H9 (cell line): ENCODE measurements at regions not wholly inside any gene's neighbourhood (a gene's known extent, or its start where the extent isn't known, plus 50 kb on each side); places are given as distances from the start of the nearest gene placed in this dataset.

Experiments
- DNase-seq: peaks from one replicate; pipeline ENCODE4 v3.0.0-alpha.2; 2017
- H2AFZ ChIP-seq: one replicate; pipeline ENCODE4 v1.6.1; 2013; ENCODE audit warnings: mild to moderate bottlenecking, low read length, control low read depth, moderate library complexity
- H2AK5ac ChIP-seq: 2 replicates; pipeline ENCODE4 v1.6.1; 2013; ENCODE audit warnings: low read length, control low read depth, mixed read lengths; ENCODE audit not compliant: insufficient read length
- H2BK120ac ChIP-seq: one replicate; pipeline ENCODE4 v1.6.1; 2013; ENCODE audit warnings: low read depth, mild to moderate bottlenecking, low read length, control low read depth, inconsistent platforms; ENCODE audit not compliant: poor library complexity, severe bottlenecking
- H2BK12ac ChIP-seq: 2 replicates; pipeline ENCODE4 v1.6.1; 2013; ENCODE audit warnings: low read length, control low read depth, mixed read lengths, low read depth; ENCODE audit not compliant: insufficient read length
- H2BK15ac ChIP-seq: 2 replicates; pipeline ENCODE4 v1.6.1; 2013; ENCODE audit warnings: low read depth, low read length, control low read depth
- H2BK20ac ChIP-seq: one replicate; pipeline ENCODE4 v1.6.1; 2013; ENCODE audit warnings: low read depth, mild to moderate bottlenecking, low read length, control low read depth, inconsistent platforms; ENCODE audit not compliant: poor library complexity, severe bottlenecking
- H2BK5ac ChIP-seq: 2 replicates; pipeline ENCODE4 v1.6.1; 2013; ENCODE audit warnings: low read length, control low read depth, mixed read lengths; ENCODE audit not compliant: insufficient read length
- H3K14ac ChIP-seq: 2 replicates; pipeline ENCODE4 v1.6.1; 2013; ENCODE audit warnings: low read length, control low read depth; ENCODE audit not compliant: insufficient read depth
- H3K18ac ChIP-seq: 2 replicates; pipeline ENCODE4 v1.6.1; 2013; ENCODE audit warnings: low read depth, mild to moderate bottlenecking, mixed read lengths, low read length, control low read depth; ENCODE audit not compliant: insufficient read length
- H3K23ac ChIP-seq: 2 replicates; pipeline ENCODE4 v1.6.1; 2013; ENCODE audit warnings: low read length, control low read depth, mixed read lengths, low read depth; ENCODE audit not compliant: insufficient read length
- H3K23me2 ChIP-seq: 2 replicates; pipeline ENCODE4 v1.6.1; 2013; ENCODE audit warnings: low read depth, mild to moderate bottlenecking, mixed read lengths, low read length, control low read depth; ENCODE audit not compliant: insufficient read length, poor library complexity, severe bottlenecking
- H3K27ac ChIP-seq: 2 replicates; pipeline ENCODE4 v1.5.1; 2013; ENCODE audit warnings: low read length, control low read depth, mixed read lengths, low read depth; ENCODE audit not compliant: insufficient read length
- H3K27me3 ChIP-seq: 2 replicates; pipeline ENCODE4 v1.6.1; 2013; ENCODE audit warnings: low read length, control low read depth, inconsistent platforms; ENCODE audit not compliant: insufficient read depth
- H3K4ac ChIP-seq: 2 replicates; pipeline ENCODE4 v1.6.1; 2013; ENCODE audit warnings: low read depth, mild to moderate bottlenecking, control low read depth, inconsistent platforms, low read length, moderate library complexity
- H3K4me1 ChIP-seq: 2 replicates; pipeline ENCODE4 v1.6.1; 2013; ENCODE audit warnings: low read length, control low read depth, inconsistent platforms; ENCODE audit not compliant: insufficient read depth
- H3K4me2 ChIP-seq: 2 replicates; pipeline ENCODE4 v1.6.1; 2013; ENCODE audit warnings: low read length, control low read depth, mixed read lengths; ENCODE audit not compliant: insufficient read length, insufficient read depth
- H3K56ac ChIP-seq: 2 replicates; pipeline ENCODE4 v1.6.1; 2013; ENCODE audit warnings: low read depth, mild to moderate bottlenecking, mixed read lengths, low read length, control low read depth; ENCODE audit not compliant: insufficient read length
- H3K79me1 ChIP-seq: 2 replicates; pipeline ENCODE4 v1.6.1; 2013; ENCODE audit warnings: low read depth, mild to moderate bottlenecking, moderate library complexity, low read length, control low read depth, inconsistent platforms; ENCODE audit not compliant: insufficient read depth, poor library complexity, severe bottlenecking
- H3K79me2 ChIP-seq: 2 replicates; pipeline ENCODE4 v1.6.1; 2013; ENCODE audit warnings: low read length, control low read depth, inconsistent platforms; ENCODE audit not compliant: insufficient read depth
- H3K9ac ChIP-seq: 2 replicates; pipeline ENCODE4 v1.6.1; 2013; ENCODE audit warnings: low read length, control low read depth, mixed read lengths; ENCODE audit not compliant: insufficient read length; ENCODE audit errors: extremely low read depth
- H3K9me3 ChIP-seq: one replicate; pipeline ENCODE4 v1.6.1; 2013; ENCODE audit warnings: low read depth, low read length, inconsistent platforms; ENCODE audit not compliant: control insufficient read depth
- H3T11ph ChIP-seq: one replicate; pipeline ENCODE4 v1.6.1; 2013; ENCODE audit warnings: mild to moderate bottlenecking, low read length, control low read depth, inconsistent platforms
- H4K20me1 ChIP-seq: one replicate; pipeline ENCODE4 v1.6.1; 2013; ENCODE audit not compliant: control insufficient read depth, insufficient read length, insufficient read depth
- H4K5ac ChIP-seq: 2 replicates; pipeline ENCODE4 v1.6.1; 2013; ENCODE audit warnings: low read depth, mild to moderate bottlenecking, mixed read lengths, low read length, control low read depth; ENCODE audit not compliant: insufficient read length
- H4K8ac ChIP-seq: replicated peaks from 2 replicates; pipeline ENCODE4 v1.6.1; 2013; ENCODE audit warnings: low read length, control low read depth, mixed read lengths, low read depth; ENCODE audit not compliant: insufficient read length
- H4K91ac ChIP-seq: 2 replicates; pipeline ENCODE4 v1.6.1; 2013; ENCODE audit warnings: low read depth, mild to moderate bottlenecking, moderate library complexity, mixed read lengths, low read length, control low read depth; ENCODE audit not compliant: insufficient read length
- H3K27ac Mint-ChIP-seq, 3 experiments: 2 replicates in 2 of 3; 3 replicates in 1 of 3; pipeline ENCODE4 v1.8.0; 2020 to 2021; ENCODE audit warnings: mixed read lengths in 3 of 3, mild to moderate bottlenecking in 1 of 3, moderate library complexity in 1 of 3
- H3K27me3 Mint-ChIP-seq: 2 replicates; pipeline ENCODE4 v1.8.0; 2021; ENCODE audit warnings: low read depth, mild to moderate bottlenecking, moderate library complexity, mixed read lengths
- H3K36me3 Mint-ChIP-seq, 3 experiments: 2 replicates in 2 of 3; 3 replicates in 1 of 3; pipeline ENCODE4 v1.8.0; 2020 to 2021; ENCODE audit warnings: low read depth in 3 of 3, mixed read lengths in 3 of 3; ENCODE audit not compliant: insufficient read depth in 1 of 3
- H3K4me1 Mint-ChIP-seq, 2 experiments: 2 replicates each; pipeline ENCODE4 v1.8.0; 2020; ENCODE audit warnings: mixed read lengths in 2 of 2
- H3K4me3 Mint-ChIP-seq, 2 experiments: 2 replicates in 1 of 2; 3 replicates in 1 of 2; pipeline ENCODE4 v1.8.0; 2020 to 2021; ENCODE audit warnings: mild to moderate bottlenecking in 2 of 2, mixed read lengths in 2 of 2, moderate library complexity in 1 of 2
- H3K9me3 Mint-ChIP-seq, 2 experiments: 2 replicates in 1 of 2; 3 replicates in 1 of 2; pipeline ENCODE4 v1.8.0; 2020; ENCODE audit warnings: mild to moderate bottlenecking in 2 of 2, mixed read lengths in 2 of 2, moderate library complexity in 1 of 2
- CTCF ChIP-seq: fragments of 200-600 bp; sonication (generic); conservative IDR thresholded peaks from 3 replicates; pipeline ENCODE4 v1.8.0; 2021; ENCODE audit warnings: antibody characterized with exemption, mild to moderate bottlenecking
- WGBS: extraction: QIAGEN DNeasy Blood & Tissue Kit; methylation state at CpG from one replicate; pipeline ENCODE4 v1.1.7; 2013; ENCODE audit warnings: missing lambda C conversion rate, low lambda C conversion rate, mixed read lengths; ENCODE audit not compliant: insufficient read length; ENCODE audit errors: extremely low coverage; 5-methylcytosine and 5-hydroxymethylcytosine counted together

GRCh38 chr4:36854554-36854953, 390.0 kb upstream of the NWD2 start:
- Mint-ChIP-seq H3K9me3 (peaks cover 2 to 3% of the 10 kb centered on the region in 2 experiments; a peak in 3 of 5 replicates), H3K27ac (no peak overlapping the region), H3K27me3 (peaks cover 1% of the 10 kb centered on the region; the same call in 1 of the 2 replicates), H3K36me3 (peaks cover 0 to 5% (median 0%) of the 10 kb centered on the region in 3 experiments; a peak in 2 of 7 replicates), H3K4me1 (no peaks in the 10 kb centered on the region), H3K4me3 (no peak overlapping the region)
- Histone ChIP-seq H4K5ac (no peak overlapping the region), H3K79me2 (no peaks in the 10 kb centered on the region), H3K4ac (no peak overlapping the region), H2BK5ac (no peak overlapping the region), H3T11ph (no peak overlapping the region), H3K4me2 (no peak overlapping the region), H3K9me3 (no peaks in the 10 kb centered on the region), H2BK12ac (no peak overlapping the region), H3K79me1 (no peaks in the 10 kb centered on the region), H3K56ac (no peak overlapping the region), H3K14ac (no peak overlapping the region), H3K9ac (no peak overlapping the region), H3K18ac (no peak overlapping the region), H3K23ac (no peak overlapping the region), H3K27ac (no peak overlapping the region), H4K91ac (no peak overlapping the region), H3K4me1 (no peaks in the 10 kb centered on the region), H4K20me1 (no peaks in the 10 kb centered on the region), H2BK15ac (no peak overlapping the region), H2BK20ac (no peak overlapping the region), H2BK120ac (no peak overlapping the region), H4K8ac (no peak overlapping the region), H2AK5ac (no peak overlapping the region), H3K27me3 (no peaks in the 10 kb centered on the region), H3K23me2 (no peaks in the 10 kb centered on the region), H2AFZ (no peak overlapping the region)
- no peak for DNase-seq
- no CpG with 5 or more reads among the region's 5 CpGs for WGBS
- no peak for TF ChIP-seq CTCF
